OCI-LY7 (cell line): ENCODE measurements at regions not wholly inside any gene's neighbourhood (a gene's known extent, or its start where the extent isn't known, plus 50 kb on each side); places are given as distances from the start of the nearest gene placed in this dataset.

Experiments
- BruUV-seq: library from RNA; stranded (reverse); fragments of 400-500 nt; replicated peaks from 2 replicates; lab custom pipeline; 2021; lab: Mats Ljungman, UMichigan
- CTCF ChIA-PET: fragments of 300-600 bp; sonication (Branson Sonifier 250); formaldehyde crosslinking; loops from one replicate; lab custom pipeline; 2022; ENCODE audit warnings: antibody characterized with exemption; ENCODE audit not compliant: unreplicated experiment; lab: Charles Lee
- POLR2A ChIA-PET: fragments of 300-600 bp; sonication (Branson Sonifier 250); formaldehyde crosslinking; loops from one replicate; lab custom pipeline; 2022; ENCODE audit warnings: antibody characterized with exemption; lab: Charles Lee
- DNase-seq: peaks from one replicate; pipeline ENCODE4 v3.0.0-alpha.2; 2015; ENCODE audit warnings: low spot score
- H2AFZ ChIP-seq: fragments of 200-600 bp; sonication (generic), shearing (Covaris generic); 2 replicates; pipeline ENCODE4 v1.6.1; 2014; ENCODE audit warnings: mild to moderate bottlenecking, antibody characterized with exemption, low read length, moderate library complexity
- H3K27ac ChIP-seq: fragments of 200-600 bp; sonication (generic); 2 replicates; pipeline ENCODE4 v1.5.1; 2014; ENCODE audit warnings: mixed run types, low read depth, mild to moderate bottlenecking, moderate library complexity, low read length, inconsistent platforms; ENCODE audit not compliant: poor library complexity, severe bottlenecking
- H3K36me3 ChIP-seq: fragments of 200-600 bp; sonication (generic); 2 replicates; pipeline ENCODE4 v1.6.1; 2014; ENCODE audit warnings: mild to moderate bottlenecking, antibody characterized with exemption, low read length, moderate library complexity, mixed read lengths; ENCODE audit not compliant: insufficient read depth
- H3K4me1 ChIP-seq: fragments of 200-600 bp; sonication (generic); 2 replicates; pipeline ENCODE4 v1.5.1; 2014; ENCODE audit warnings: mild to moderate bottlenecking, low read length; ENCODE audit not compliant: insufficient read depth, poor library complexity, severe bottlenecking
- H3K4me2 ChIP-seq: fragments of 200-600 bp; sonication (generic); 2 replicates; pipeline ENCODE4 v1.6.1; 2014; ENCODE audit warnings: mild to moderate bottlenecking, low read length
- H3K4me3 ChIP-seq: fragments of 200-600 bp; sonication (generic); 2 replicates; pipeline ENCODE4 v1.5.1; 2014; ENCODE audit warnings: mild to moderate bottlenecking, low read depth, low read length; ENCODE audit not compliant: poor library complexity, severe bottlenecking
- H3K79me2 ChIP-seq: fragments of 200-600 bp; sonication (generic); 2 replicates; pipeline ENCODE4 v1.6.1; 2016; ENCODE audit warnings: low read depth, mild to moderate bottlenecking, low read length, moderate library complexity, mixed read lengths; ENCODE audit not compliant: insufficient read depth
- H3K9me2 ChIP-seq: fragments of 200-600 bp; sonication (generic); 2 replicates; pipeline ENCODE4 v1.6.1; 2016; ENCODE audit warnings: mild to moderate bottlenecking, low read length, mixed read lengths; ENCODE audit not compliant: insufficient read depth
- H3K9me3 ChIP-seq: fragments of 200-600 bp; sonication (generic); 2 replicates; pipeline ENCODE4 v1.6.1; 2014; ENCODE audit warnings: mild to moderate bottlenecking, mixed run types, low read length, mixed read lengths
- H4K20me1 ChIP-seq: fragments of 200-600 bp; sonication (generic); 2 replicates; pipeline ENCODE4 v1.6.1; 2014; ENCODE audit warnings: mild to moderate bottlenecking, antibody characterized with exemption, low read length, moderate library complexity, mixed read lengths; ENCODE audit not compliant: insufficient read depth
- CTCF ChIP-seq: fragments of 200-600 bp; sonication (generic); conservative IDR thresholded peaks from 2 replicates; pipeline ENCODE4 v1.5.1; 2014; ENCODE audit warnings: mild to moderate bottlenecking, antibody characterized with exemption, low read length, moderate library complexity, mixed read lengths
- EZH2phosphoT487 ChIP-seq: fragments of 200-600 bp; sonication (generic); IDR thresholded peaks from 2 replicates; pipeline ENCODE4 v1.6.1; 2018; ENCODE audit warnings: low read depth, borderline replicate concordance, mild to moderate bottlenecking, mixed run types, antibody characterized with exemption, low read length, moderate library complexity, mixed read lengths
- intact Hi-C: fragments of 100-400 bp; cut with micrococcal nuclease; formaldehyde crosslinking; loops from one replicate; pipeline ENCODE4 v1.10.0; 2022; ENCODE audit not compliant: unreplicated experiment

DNA sequence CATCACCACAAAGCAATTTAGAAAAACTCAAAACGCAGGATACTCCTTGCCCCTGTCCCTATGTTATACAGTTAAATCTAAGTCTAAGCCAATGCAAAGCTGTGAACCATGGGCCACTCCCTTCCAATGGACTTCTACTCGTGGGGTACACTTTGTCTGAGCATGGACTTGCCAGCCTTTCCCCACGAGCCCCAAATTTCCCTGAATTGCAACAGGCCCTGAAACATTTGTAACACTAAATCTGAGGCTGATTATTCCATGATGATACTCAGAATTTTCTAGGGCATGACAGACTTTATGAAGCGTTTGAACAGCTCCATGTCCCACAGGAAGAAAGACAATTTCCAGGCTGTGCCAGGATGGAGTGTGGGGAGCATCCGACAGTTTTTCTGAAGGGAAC, 189.6 kb downstream of the TXNL1 start:
- H3K79me2 ChIP-seq = no peaks in the 10 kb centered on the region
- intact Hi-C loops = no loop called here
- no peaks in the 10 kb centered on the region for H3K4me1 ChIP-seq
- H3K4me3 ChIP-seq = no peak overlapping the region
- H4K20me1 ChIP-seq = no peaks in the 10 kb centered on the region
- no peak overlapping the region for H2AFZ ChIP-seq
- no peak overlapping the region for H3K4me2 ChIP-seq
- CTCF ChIA-PET = no interaction called here
- H3K9me2 ChIP-seq = no peaks in the 10 kb centered on the region
- TF ChIP-seq CTCF = no peak
- TF ChIP-seq EZH2phosphoT487 = no peak
- no peak for DNase-seq
- H3K36me3 ChIP-seq = no peaks in the 10 kb centered on the region
- no peaks in the 10 kb centered on the region for H3K9me3 ChIP-seq
- BruUV-seq = no TSS peak
- POLR2A ChIA-PET = no interaction called here
- no peak overlapping the region for H3K27ac ChIP-seq

- H2AFZ ChIP-seq = no peak overlapping the region
- no peaks in the 10 kb centered on the region for H3K9me2 ChIP-seq
- intact Hi-C loops = no loop called here
- H3K4me2 ChIP-seq = no peak overlapping the region
- TF ChIP-seq EZH2phosphoT487 = no peak
- TF ChIP-seq CTCF = no peak
- DNase-seq = no peak
- POLR2A ChIA-PET = interaction anchor here (0.5 kb wide), 1 partner anchor 10 kb away, joined by 7 read pairs; no protein-coding TSS in a partner anchor
- H3K4me1 ChIP-seq = no peaks in the 10 kb centered on the region
- CTCF ChIA-PET = no interaction called here
- no peaks in the 10 kb centered on the region for H3K9me3 ChIP-seq
- no peaks in the 10 kb centered on the region for H3K36me3 ChIP-seq
- H4K20me1 ChIP-seq = no peaks in the 10 kb centered on the region
- H3K27ac ChIP-seq = no peak overlapping the region
- BruUV-seq = no TSS peak
- H3K79me2 ChIP-seq = no peaks in the 10 kb centered on the region
- no peak overlapping the region for H3K4me3 ChIP-seq
Measured at GRCh38 chr18:56445422-56445821, 193.0 kb downstream of the TXNL1 start.

DNA sequence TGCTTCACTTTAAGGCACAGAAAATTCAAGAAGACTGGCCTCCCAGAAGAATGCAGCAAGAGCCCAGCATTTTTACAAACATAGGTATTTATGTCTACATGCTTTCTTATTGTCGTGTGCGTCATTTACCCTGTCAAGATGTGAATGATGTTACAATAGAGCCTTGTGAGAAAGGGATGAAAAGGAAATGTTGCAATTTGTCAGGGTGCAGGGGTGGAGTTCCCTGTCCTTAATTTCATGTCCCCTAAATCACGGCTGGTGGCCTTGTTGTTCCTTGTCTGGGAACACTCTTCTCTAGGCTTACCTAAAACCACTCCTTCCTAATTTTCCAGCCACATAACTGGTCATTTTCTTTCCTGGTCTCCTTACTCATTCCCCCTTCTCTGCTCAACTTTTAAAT, 194.2 kb downstream of the TXNL1 start:
- Histone ChIP-seq H4K20me1 (no peaks in the 10 kb centered on the region), H3K79me2 (no peaks in the 10 kb centered on the region), H3K27ac (no peak overlapping the region), H3K4me3 (no peak overlapping the region), H3K9me3 (no peaks in the 10 kb centered on the region), H3K4me1 (no peaks in the 10 kb centered on the region), H3K9me2 (no peaks in the 10 kb centered on the region), H2AFZ (no peak overlapping the region), H3K4me2 (no peak overlapping the region), H3K36me3 (no peaks in the 10 kb centered on the region)
- intact Hi-C loops = no loop called here
- TF ChIP-seq EZH2phosphoT487 (no peak), CTCF (no peak)
- no TSS peak for BruUV-seq
- POLR2A ChIA-PET = no interaction called here
- CTCF ChIA-PET = no interaction called here
- DNase-seq = no peak
